Body of pancreas (tissue), 4 donors: ENCODE measurements at regions not wholly inside any gene's neighbourhood (a gene's known extent, or its start where the extent isn't known, plus 50 kb on each side); places are given as distances from the start of the nearest gene placed in this dataset.

Experiments used
- CTCF ChIP-seq, 7 experiments: fragments of 450-650 bp in 4 of 7; fragments of 200-600 bp in 3 of 7; sonication (generic) in 3 of 7; IDR thresholded peaks; one replicate each; pipeline ENCODE4 v1.5.1; 2016 to 2019; ENCODE audit warnings: antibody characterized with exemption in 7 of 7
- POLR2A ChIP-seq, 3 donors: fragments of 450-650 bp; IDR thresholded peaks; one replicate each; pipeline ENCODE4 v1.6.1; 2016; ENCODE audit warnings: antibody characterized with exemption in 3 of 3, mild to moderate bottlenecking in 2 of 3

GRCh38 chr4:11715753-11716521 lies 287.2 kb upstream of the HS3ST1 start:
- TF ChIP-seq CTCF (IDR thresholded peaks at IDR 0.05) (no peak), POLR2A (IDR thresholded peaks at IDR 0.05) (no peak)
